NCI-H524 treated with DMSO at 0.1 percent for 48 hours (cell line): ENCODE measurements at regions not wholly inside any gene's neighbourhood (a gene's known extent, or its start where the extent isn't known, plus 50 kb on each side); places are given as distances from the start of the nearest gene placed in this dataset.
"Not testable (repeated sequence)": the region's sequence is repeated elsewhere in the genome, so short reads cannot be mapped to it uniquely, and the experiment has no call there.

Experiments
- DNase-seq: peaks from one replicate; lab custom pipeline; 2025; lab: John Stamatoyannopoulos, UW

DNA sequence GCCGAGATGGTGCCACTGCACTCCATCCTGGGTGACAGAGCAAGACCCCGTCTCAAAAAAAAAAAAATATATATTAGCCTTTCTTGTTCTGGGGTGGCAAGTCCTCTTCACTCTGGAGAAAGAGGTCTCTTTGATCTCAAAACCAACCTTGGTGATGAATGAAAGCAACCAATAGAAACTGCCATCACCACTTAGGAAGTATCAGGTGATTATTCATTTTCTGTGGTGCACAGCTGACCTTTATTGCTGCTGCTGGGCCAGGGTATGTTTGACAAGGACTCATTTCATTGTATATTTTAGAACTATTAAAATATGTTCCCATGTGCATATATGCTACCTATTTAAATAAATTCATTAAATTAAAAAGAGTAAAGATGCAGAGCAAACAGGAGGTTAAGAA lies 76.0 kb upstream of the KIT start:
- DNase-seq, result no peak

DNA sequence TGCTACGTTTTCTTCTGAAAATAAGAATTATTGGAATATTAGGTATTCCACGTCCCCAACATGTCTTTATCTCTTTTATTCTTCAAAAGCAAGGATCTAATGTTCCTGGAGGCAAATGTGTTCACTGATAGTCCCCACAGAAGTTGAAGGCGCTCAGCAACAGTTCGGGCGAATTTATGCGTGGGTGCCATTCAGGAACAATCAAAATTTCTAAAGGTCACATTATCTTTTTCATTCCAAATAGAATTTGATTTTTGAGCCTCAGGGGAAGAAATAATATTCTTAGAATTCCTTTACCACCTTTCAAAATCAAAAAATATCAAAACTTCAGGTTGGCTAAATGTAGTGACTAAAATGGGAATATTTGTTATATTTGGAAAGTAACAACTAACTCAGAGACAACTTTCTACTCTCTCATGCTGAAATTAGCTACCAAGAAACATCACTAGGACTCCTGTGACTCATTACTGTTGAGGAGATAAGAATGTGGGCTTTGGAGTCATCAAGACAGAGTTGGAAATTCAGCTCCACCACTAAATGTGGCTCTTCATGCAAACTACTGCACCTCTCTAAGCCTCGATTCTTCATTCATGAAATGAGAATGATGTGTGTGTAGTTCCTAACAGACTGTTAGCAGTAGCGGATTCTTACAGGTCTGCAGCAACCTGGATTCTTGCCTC lies 72.3 kb upstream of the KIT start:
- no peak for DNase-seq

DNA sequence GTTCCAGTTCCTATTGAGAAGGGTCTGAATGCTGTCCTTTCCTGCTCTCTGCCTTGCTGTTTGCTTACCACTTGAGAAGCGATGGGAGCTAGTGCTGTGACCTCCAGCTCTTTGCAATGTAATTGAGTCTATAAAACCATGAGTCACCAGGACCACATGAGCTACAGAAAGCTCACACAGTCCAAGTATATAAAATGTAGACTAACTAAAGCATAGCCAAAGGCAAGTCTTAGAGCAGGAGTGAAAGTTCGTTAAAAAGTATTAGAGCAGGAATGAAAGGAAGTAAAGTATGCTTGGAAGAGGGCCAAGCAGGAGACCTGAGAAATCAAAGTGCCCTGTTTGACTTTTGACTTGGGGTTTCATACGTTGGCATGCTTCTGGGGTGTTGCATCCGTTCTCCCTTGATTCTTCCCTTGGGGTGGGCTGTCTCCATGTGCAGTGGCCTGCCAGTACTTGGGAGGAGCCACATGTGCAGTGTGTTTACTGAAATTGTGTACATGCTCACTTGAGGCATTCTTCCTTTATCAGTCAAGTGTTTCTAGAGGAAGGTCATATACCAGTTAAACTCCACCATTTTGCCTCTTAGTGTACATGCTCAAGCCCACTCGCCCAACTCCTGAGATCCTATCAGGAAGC lies 71.3 kb upstream of the KIT start:
- DNase-seq, result no peak

DNA sequence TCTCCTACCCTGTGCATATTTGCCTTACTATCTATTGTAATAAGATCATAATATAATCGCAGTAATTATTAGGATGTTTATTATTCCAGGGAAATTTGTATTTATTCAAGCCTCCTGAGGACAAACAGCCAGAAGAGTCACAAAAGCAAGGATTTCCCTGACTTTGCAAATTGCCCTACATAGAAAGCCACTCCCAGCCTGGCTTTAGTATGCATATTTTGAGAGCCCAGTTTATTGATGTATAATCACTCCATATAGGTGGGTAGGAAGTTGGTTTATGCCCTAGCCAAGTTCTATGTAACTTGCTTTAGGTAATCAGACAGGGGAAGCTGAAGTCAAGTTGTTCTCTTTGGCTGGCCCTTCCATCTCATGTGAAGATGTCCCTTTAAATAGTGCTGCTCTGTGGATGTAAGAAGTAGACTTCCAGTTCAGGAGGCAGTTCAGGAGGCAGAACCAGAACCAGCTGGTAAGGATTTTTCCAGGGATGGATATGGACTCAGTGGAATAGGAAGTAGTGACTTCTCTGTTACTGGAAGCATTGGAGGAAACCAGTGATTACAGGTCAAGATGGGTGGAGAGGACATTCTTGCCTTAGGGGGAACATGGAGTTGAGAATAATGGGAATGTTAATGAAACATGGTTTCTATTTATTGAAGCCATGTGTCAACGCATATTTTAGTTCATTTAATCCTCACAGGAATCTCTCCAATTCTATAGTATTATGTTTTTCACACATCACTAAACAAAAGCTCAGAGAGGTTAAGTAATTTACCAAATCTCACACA lies 70.5 kb upstream of the KIT start:
- no peak for DNase-seq

DNA sequence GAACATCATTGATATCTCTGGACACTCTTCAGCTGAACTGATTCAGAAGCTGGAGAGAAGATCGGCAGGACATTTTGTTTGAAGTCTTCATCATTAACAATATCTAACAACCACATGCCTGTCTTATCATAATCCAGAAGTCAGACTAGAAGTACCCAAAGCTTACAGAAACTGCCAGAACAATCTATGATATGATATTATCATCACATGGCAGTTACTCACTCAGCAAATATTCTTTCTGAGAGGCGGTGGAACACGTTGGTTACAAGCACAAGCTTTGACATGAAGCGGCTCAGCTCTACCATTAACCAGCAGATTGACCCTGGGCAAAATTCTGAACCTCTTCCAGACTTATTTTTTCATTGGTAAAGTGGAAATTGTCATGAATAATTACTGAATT lies 69.4 kb upstream of the KIT start:
- DNase-seq, result no peak

DNA sequence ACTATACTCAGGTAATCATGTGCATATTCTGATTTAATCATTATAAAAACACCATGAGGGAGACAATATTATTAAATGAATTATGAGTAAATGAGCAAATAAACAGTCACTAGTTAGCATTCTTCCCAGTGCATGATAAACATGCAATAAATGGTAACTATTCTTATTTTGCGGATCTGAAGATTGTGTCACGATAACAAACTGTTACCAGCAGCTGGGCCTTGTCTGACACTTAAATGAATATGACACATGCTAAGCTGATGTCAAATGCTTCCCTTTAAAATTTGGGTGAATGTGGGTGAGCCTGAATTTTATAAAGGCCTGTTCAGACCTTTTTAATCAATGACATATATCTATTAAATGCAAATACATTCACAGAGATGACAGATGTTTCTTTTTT lies 68.2 kb upstream of the KIT start:
- no peak for DNase-seq

DNA sequence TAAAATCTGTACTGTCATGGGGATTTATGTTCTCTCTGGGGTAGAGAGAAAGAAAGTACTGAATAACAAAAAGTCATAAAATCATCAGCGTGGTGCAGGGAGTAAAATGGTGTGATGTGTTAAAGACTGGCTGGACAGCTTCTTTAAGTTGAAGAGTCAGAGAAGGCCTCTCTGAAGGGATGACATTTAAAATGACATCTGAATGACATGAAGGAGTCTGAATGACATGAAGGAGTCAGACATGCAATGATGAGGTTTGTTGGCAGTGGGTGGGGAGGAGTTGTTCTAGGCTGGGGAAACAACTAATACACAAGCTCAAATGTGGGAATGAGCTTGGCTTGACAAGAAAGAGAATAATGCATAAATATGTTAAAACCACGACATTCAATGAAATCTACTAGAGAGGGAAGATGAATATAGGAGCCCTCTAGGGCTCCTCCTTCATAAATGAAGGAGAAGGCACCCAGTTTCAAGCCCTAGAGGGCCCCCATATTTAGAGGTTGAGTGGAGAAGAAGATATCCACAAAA lies 63.9 kb upstream of the KIT start:
- no peak for DNase-seq

DNA sequence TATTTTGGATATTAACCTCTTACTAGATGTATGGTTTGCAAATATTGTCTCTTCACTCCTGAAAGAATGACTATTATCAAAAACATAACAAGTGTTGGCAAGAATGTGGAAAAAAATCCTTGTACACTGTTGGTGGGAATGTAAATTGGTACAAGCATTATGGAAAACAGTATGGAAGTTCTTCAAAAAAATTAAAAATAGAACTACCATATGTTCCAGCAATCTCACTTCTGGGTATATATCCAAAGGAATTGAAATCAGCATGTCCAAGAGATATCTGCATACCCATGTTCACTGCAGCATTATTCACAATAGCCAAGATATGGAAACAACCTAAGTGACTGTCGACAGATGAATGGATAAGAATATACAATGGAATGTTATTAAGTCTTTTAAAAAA lies 61.6 kb upstream of the KIT start:
- no peak for DNase-seq

DNA sequence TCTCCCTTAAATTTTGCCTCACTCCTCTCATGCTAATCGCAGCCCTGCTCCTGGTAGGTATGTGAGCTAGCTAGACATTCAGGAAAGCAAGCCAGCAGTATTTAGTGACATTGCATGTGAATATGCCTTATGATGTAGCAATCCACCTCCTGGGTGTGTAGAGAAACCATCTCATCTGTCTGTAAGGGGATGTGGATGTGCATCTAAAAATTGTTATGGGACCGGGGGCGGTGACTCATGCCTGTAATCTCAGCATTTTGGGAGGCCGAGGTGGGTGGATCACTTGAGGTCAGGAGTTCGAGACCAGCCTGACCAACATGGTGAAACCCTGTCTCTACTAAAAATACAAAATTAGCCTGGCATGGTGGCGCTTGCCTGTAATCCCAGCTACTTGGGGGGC lies 60.1 kb upstream of the KIT start:
- not testable (repeated sequence) for DNase-seq

DNA sequence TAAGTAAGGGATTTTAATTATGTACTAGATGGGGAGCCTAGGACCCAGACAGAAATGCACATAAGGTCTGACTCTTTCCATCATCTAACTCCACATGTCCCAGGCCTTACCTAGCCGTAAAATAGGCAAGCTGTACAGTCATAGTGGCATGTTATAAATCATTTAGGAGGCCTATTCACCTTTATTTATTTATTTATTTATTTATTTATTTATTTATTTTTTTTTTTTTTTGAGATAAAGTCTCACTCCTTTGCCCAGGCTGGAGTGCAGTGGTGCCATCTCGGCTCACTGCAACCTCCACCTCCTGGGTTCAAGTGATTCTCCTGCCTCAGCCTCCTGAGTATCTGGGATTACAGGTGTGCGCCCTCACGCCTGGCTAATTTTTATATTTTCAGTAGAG lies 55.6 kb upstream of the KIT start:
- DNase-seq, result not testable (repeated sequence)

DNA sequence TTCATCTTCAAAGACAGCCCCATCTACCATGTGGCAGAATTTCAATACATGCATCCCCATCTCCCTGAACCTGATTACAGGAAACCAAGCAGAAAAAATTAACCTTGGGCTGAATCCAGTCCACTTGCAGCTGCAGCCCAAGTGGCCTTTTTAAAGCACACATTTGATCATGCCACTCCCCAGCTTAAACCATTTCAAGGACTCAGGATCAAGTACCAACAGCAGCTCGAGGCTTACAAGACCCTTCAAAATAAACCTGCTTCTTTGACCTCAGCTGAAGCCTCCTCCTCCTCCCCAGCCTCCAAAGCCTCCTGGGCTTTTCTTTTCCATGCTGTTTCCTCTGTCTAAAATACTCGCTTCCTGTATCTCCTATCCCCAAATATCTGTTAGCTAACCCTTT lies 50.7 kb upstream of the KIT start:
- peak; percentile 82 for DNase-seq

DNA sequence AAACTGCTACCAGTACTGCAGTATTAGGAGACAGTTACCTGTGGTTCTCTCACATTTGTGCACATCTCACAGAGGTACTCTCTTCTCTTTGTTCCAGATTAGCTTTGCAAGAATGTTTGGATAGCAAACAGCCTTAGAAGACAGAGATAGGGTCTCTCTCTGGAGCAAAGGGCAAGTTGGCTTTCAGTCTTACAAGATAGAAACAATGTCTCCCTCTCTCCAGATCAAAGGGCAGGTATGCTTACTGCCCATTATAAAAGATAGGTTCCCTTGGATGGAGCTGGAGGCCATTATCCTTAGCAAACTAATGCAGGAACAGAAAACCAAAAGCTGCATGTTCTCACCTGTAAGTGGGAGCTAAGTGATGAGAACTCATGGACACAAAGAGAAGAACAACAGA lies 50.2 kb upstream of the KIT start:
- no peak for DNase-seq
